ENCODE measurements at regions not wholly inside any gene's neighbourhood (a gene's known extent, or its start where the extent isn't known, plus 50 kb on each side); places are given as distances from the start of the nearest gene placed in this dataset.

DNA sequence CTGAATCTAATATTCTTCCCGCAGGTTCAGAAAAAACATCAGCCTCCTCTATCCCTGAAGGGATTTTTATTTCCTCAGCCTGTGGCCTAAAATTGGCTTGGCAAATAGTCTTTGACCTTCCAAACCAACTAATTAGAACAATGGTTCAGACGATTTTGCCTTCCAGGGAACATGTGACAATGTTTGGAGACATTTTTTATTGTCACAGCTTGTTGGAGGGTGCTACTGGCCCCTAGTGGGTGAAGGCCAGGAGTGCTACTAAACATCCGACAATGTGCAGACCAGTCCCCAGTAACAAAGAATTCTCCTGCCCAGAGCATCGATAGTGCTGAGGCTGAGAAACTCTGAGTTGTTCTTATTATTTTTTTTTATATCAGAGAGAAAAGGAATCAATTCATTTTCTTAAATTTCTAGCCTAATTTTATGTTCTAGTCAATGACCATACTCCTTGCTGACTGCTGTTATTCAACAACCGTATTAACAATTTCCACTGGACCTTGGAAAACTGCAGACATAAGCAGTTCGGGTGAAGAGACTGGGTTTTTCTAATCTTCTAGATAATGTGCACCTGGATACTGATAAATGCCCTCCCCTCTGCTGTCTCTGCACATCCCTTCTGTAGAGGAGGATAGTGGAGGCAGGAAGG lies 280.7 kb downstream of the LMX1A start:
- in situ Hi-C loops (cut with HindIII; ENCODE audit: low sequenced_read_pairs), result no loop called here

DNA sequence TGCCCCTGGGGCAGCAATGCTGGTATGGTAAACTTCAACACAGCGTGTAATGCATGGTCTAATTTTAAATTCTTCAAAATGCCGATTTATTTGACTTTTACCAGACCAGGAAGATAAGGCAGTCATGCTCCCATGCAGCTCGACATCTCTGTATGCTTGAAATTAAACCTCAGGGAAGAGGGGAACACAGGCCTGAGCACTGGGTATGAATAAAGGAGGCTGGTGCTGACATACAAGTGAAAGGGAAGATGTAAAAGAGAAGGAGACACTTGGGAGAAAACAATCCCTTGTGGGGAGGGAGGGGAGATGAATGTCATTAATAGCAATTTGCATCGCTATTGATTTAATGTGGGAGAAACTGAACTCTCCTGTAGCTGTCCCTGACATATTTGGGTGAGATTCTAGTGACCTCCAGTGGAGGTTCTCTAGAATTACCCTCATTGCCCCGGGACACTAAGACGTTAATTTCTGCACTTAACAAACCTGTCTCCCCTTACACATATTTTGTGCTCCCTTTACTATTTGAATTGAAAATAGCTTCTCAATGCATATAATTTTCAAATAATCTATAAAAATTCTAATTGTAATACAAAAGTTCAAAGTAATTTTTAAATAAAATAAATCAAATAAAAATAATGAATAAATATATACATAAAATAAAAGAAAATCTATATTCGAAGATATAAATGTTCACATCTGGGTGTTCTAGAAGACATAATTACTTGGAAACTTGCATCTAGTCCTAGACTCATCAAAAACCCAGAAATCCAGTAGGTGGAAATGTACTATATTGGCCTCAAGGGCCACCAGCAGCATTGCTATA lies 283.1 kb downstream of the LMX1A start:
- in situ Hi-C loops (cut with HindIII; ENCODE audit: low sequenced_read_pairs), result no loop called here

DNA sequence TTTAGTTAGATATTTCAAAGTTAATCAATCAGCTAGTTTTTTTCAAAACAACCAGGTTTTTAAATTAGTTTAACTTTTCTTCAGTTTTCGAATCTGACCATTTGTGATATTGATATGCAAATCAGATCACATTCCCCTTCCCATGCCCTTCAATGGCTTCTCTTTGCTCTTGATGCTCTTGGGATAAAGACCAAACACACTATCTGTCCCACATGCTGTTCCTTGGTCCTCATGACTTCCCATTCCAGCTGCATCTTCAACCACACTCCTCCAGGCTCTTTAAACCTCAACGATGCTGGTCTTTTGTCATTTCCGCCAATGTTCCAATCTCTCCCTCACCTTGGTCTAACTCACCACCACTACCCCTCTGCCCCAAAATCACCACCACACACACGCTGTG lies 285.8 kb downstream of the LMX1A start:
- in situ Hi-C loops (cut with HindIII; ENCODE audit: low sequenced_read_pairs), result no loop called here

DNA sequence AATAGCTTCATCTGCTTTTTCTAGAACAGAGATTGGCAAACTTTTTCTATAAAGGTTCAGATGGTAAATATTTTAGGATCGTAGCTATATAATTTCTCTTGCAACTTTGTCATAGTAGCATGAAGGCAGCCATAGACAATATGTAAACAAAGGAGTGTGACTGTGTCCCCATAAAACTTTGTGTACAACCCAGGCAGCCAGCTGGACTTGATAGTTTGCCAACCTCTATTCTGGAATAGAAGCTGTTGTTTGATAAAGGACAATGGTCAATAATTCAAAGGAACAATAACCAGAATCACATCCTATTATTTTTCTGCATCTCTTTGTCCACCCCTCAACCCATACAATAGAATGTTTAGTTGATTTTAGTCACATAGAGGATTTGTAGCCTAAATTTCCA lies 286.7 kb downstream of the LMX1A start:
- in situ Hi-C loops (cut with HindIII; ENCODE audit: low sequenced_read_pairs), result no loop called here

DNA sequence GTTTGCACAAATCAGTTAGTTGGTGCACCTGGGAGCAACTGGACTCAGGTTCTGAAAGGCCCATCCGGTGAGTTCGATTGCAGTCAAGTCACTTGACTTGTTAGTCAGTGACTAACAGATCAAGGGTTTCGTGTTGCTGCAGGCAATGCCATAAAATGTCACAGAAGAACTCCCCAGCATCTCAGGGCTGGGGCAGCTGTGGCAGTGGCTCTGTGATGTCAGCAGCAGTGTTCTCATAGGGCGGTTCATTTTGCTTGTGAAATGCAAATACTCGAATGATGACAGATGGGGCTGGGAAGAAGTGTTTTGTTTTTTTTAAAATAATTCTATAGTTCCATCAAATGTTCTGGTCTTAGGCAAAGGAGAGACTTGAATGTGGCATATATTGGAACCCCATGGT lies 287.8 kb downstream of the LMX1A start:
- in situ Hi-C loops (cut with HindIII; ENCODE audit: low sequenced_read_pairs), result no loop called here

DNA sequence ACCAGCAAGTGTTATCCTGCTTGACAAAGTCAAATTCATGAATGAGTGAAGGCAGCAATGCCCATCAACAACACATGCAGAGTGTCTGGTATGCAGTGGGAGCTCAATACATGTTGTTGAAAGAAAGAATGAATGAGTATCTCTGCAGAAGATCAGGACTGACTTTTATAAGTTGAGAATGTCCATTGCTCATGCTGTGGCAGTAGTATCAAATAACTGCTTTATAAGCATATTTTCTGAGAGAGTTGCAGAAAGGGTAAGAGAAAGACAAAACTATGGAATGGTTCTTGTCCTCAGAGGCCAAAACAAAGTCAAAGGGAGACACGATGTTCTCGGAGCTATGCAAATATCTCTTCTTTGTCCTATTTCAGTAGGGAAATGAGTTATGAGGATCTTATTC lies 288.7 kb downstream of the LMX1A start:
- in situ Hi-C loops (cut with HindIII; ENCODE audit: low sequenced_read_pairs), result no loop called here

DNA sequence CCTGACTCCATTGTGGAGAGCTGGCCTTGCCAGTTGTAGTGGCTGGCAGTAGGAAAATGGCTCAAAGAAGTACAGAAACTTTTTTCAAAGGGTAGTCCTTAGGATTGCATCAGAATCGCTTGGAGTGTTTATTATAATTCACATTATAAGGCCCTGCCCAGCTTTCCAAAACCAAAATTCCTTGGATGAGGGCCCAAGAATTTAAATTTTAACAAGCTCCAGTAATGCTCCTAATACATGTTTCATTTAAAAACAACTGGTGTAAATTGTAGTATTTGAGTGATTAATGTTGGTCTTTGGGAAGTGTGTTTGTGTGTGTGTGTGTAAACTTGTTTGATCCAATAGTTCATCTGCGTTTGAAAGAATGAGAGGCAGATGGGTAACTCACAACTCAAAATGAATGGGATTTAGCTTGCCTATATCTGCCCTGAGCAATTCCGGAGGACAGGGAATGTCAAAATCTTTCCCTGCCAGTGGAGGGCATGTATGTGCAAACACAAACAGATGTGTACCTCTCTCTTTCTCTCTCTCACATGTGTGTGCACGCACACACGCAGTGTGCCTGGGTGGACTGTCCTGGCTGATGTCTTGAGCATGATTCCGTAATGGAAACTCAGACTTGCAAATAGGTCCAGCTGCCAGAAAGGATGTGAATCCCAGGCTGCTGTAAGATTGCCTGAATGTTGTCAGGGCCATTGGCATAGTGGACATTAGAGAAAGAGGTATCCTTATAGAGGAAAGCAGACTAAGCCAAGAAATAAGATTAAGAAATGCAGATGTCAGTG lies 293.1 kb downstream of the LMX1A start:
- in situ Hi-C loops (cut with HindIII; ENCODE audit: low sequenced_read_pairs), result no loop called here

DNA sequence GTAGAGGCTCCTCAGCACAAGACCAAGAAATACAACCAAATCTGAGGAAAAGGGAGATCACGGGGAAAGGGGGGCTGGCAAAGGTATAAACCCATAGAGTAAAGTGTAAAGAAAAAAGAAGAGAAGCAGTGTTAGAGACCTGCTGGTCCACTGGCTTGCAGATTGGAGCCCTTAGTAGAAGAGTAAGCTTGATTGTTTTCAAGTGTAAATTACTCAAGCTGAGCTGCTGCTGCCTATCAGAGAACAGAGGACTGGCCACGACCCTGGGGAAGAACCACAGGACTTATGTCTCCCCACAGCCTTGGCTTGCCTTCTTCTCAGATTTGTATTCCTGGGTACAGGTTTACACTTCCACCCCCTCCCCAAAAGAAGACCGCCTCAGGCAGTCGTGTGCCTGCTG lies 294.2 kb downstream of the LMX1A start:
- in situ Hi-C loops (cut with HindIII; ENCODE audit: low sequenced_read_pairs), result no loop called here

DNA sequence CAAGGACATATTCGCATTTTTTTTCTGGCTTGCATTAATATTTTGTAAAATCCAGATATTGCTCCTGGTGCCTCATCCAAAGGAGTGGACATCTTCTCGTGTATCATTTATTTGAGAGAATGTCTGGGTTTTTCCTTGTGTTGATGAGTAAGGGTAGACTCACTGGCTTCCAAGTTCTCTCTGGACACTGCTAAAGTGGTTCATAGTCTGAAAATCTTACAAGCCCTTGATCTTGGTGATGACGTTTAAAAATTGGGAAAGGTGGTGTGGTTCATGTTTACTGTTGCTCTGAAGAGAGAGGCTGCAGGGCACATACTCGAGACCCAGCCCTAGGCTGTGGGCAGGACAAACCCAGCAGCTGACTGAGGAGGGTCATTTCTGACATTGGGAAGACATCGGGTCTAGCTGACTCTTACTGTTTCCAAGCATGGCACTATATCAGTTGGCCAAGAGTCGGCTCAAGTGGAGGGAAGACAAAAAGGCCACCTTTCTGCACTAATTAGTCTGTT lies 296.2 kb downstream of the LMX1A start:
- in situ Hi-C loops (cut with HindIII; ENCODE audit: low sequenced_read_pairs), result no loop called here

DNA sequence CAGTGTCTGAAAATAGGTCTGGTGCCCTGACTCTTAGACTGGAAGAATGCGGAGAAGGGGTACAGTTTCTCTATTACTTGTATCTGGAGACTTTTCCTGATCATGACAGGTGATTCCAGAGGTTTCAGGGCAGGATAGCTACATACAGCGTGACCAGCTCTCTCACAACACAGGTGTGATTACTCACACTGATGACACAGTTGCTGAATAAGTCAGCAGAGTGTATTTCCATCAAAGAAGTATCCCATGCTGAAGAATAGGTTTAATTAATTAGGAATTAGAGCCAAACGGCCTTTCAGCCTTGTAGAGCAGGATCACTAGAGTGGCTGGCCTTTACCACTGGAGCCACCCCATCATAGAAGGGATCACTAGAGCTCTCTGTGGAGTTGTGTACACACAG lies 298.6 kb downstream of the LMX1A start:
- in situ Hi-C loops (cut with HindIII; ENCODE audit: low sequenced_read_pairs), result no loop called here

DNA sequence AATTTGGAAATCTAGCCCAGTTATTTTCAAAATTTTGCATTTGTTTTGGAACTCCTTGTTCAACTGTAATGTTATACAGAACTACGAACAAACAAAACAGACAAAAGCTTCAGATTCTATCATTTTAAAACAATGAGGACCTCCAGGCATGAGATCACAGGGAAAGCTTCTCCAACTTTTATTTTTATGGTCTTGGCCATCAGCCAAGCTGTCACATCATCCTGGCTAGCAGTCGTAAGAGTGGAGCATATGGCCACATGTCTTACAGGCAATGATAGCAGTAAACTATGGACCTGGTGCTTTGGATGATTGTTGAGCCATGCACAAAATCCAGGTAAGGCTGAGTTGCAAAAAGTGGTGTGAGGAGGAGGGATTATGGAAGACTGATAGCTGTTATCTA lies 299.6 kb downstream of the LMX1A start:
- in situ Hi-C loops (cut with HindIII; ENCODE audit: low sequenced_read_pairs), result no loop called here

DNA sequence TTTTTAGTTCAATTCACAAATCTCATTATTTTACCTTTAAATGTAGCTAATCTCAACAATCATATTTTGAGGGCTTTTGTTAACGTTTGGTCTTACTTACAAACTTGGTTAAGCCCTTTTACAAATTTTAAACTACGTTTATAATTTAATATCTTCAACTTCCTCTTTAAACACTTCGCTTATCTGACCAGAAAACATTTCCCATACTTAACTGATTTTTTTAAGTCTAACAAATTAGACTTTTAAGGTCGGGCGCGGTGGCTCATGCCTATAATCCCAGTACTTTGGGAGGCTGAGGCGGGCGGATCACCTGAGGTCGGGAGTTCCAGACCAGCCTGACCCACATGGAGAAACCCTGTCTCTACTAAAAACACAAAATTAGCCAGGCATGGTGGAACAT lies 300.9 kb downstream of the LMX1A start:
- in situ Hi-C loops (cut with HindIII; ENCODE audit: low sequenced_read_pairs), result no loop called here

DNA sequence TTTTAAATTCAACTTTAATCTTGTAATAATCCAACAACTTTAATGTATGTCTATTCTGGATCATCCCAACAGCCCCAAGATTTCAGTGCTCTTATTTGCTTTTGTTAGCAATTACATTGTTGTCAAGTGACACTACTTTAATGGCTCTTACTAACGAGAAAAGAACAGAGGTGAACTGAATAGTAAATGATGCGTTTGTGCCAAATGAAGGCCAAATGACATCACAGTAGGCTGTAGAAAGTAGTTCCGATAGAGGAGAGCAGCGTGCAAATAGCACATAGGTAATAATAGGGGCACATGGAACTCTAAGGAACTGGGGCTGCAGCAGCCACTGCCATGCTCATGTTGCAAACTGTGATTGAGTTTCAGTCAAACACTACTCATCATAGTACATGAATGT lies 301.9 kb downstream of the LMX1A start:
- in situ Hi-C loops (cut with HindIII; ENCODE audit: low sequenced_read_pairs), result no loop called here

DNA sequence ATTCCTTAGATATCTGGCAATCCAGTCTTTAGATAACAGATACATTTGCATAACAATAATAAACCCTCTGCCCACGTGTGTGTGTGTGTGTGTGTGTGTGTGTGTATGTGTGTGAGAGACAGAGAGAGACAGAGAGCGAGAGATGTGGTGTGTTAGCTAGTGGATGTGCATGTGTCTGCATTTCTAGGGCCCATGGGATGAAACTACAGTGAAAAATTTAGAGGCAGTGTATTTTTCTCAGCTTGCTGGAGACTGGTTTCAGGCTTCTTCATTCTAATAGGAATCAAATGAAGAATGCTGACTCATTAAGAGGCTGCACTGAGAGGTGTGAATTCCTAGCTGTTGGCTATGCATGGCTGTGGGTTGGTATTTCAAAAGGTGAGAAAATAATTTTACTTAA lies 303.2 kb downstream of the LMX1A start:
- in situ Hi-C loops (cut with HindIII; ENCODE audit: low sequenced_read_pairs), result no loop called here

DNA sequence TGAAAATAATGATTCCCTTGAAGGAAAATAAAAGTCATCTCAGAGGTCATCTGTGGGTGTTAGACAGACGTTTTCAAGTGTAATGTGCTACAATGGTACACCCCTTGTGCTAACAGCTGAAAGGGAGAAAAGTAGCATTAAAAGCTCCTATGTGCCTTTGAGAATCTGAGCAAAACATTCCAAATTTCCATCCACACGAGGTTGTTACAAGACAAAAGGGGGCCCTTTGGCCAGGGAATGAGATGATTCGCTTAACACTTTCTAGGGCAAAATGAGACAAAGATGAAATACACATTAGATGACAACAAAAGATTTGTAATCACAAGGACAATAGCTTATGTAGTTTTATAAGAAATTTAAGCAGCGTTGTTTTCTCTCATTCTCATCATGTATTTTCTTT lies 303.6 kb downstream of the LMX1A start:
- in situ Hi-C loops (cut with HindIII; ENCODE audit: low sequenced_read_pairs), result no loop called here

DNA sequence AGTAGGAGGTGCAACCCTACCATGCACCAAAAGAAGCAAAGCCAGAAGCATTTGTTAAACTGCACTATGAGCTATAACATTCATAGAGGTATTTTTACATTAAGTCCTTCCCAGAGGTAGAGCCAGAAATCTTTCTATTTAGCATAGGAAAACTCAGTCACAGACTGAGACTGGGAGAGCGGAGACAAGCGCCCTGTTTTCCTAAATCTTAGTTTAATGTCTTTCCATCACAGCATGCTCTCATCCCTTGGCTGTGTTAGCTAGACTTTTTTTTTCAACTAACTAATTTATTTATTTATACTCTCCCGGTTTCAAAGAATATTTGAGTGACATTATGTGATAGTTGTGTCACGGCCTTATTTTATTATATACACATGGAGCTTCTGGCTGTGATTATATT lies 304.1 kb downstream of the LMX1A start:
- in situ Hi-C loops (cut with HindIII; ENCODE audit: low sequenced_read_pairs), result no loop called here

DNA sequence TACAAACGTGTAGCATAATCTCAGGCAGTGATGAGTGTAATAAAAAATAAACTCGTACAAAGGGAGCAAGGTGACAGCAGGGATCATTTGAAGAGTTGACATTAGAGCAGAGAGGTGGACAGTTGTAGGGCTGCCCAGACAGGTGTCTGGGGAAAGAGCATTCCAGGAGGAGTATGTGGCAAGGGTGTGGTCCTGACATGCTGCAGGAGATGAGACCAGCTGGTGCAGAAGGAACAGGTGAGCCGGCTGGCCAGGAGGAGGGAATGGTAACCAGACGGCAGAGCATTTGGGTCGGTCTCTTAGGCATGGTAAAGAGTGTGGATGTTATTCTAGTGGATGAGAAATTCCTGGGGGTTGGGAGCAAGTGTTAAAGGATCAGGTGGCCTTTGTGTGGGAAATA lies 306.3 kb downstream of the LMX1A start:
- in situ Hi-C loops (cut with HindIII; ENCODE audit: low sequenced_read_pairs), result no loop called here

DNA sequence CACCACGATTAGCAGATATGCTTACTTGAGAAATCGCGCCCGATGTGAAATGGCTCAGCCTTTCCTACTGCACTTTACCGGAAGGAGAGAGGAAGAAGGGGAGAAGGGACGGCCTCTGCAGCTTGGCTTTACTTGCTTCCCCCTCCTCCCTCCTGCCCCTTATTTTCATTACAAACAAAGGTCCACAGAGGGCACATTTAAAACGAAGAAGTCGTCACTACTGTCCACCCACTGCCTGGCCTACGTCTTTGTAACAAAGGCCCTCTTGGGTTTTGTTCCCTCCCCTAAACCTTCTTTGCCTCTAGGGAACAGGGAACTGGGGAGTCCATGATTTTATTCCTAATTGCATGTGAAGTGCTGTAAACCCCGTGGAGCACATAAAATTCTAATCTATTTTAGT lies 308.5 kb downstream of the LMX1A start:
- in situ Hi-C loops (cut with HindIII; ENCODE audit: low sequenced_read_pairs), result no loop called here

DNA sequence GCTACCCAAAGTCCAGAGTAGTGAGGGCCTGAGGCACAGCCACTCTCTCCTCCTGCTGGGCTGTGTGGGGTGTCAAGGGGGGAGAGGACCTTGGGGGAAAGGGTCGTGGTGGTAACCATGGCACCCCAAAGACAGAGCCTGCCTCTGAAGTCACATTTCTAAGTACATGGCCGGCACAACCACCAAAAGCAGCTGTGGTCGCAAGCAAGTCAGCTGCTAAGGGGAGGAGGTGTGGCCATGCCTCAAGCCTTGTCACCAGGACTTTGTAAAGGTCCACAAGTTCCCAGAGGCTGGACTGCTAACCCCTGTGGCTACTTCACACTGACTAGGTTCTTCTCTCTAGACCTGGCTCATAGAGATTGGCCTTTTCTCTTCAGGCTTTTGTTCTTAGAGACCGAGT lies 310.6 kb downstream of the LMX1A start:
- in situ Hi-C loops (cut with HindIII; ENCODE audit: low sequenced_read_pairs), result no loop called here

DNA sequence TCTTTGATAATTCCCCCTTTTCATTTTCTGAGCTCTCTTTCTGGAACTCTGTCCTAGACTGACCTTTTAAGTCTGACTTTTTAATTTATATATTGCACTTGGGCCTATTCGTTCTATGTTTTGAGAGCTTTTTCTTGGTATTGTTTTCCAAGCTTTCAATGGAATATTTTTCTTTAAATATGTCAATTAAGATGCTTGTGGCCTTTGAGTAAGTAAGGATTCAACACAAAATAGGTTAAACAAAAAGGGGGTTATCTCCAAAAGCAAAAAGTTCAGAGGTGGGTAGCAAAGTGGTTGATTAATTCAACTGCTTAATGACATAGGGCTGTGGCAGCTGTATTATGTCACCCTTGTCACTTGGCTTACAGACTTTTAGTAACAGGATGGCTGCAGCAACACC lies 315.9 kb downstream of the LMX1A start:
- in situ Hi-C loops (cut with HindIII; ENCODE audit: low sequenced_read_pairs), result loop anchor here (5.0 kb wide), 1 partner anchor 82 kb away; no protein-coding TSS in a partner anchor

DNA sequence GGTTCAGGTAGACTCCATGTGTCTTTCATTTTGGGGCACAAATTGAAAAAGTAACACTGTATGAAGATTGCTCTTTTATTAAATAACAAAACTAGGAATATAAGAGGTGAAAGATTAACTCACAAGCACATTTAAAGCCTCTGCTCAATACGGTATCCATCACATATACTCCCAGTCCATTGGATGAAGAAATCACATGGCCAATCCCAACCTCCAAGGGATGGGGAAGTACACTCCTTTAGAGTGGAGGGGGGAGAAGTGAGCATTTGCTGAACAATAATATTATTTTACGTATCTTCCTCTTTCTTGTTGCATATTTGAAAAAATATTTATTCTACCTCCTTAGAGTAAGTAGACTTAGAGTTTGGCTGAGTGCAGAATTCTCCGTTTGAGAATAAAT lies 316.5 kb downstream of the LMX1A start:
- in situ Hi-C loops (cut with HindIII; ENCODE audit: low sequenced_read_pairs), result loop anchor here (5.0 kb wide), 1 partner anchor 82 kb away; no protein-coding TSS in a partner anchor

DNA sequence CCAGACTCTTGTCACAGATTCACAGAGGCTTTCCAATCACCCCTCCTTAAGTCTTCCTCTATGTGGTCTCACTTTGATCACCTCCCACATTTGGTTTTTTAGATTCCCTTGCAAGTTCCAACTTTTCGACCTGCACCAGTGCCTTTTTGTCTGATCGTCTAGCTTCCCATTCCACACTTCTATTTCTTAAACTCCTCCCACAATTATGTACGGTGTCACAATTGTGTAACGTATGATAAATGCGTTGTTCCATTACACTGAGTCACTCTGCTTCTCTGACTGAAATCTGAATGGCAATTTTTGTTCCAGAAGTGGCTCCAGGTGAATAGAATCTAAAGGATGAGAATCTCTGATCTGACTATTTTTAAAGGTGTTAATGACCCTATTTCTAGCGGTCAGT lies 320.1 kb downstream of the LMX1A start:
- in situ Hi-C loops (cut with HindIII; ENCODE audit: low sequenced_read_pairs), result no loop called here

Measured in endothelial cell of hepatic sinusoid (primary cell).